ENCODE measurements at regions not wholly inside any gene's neighbourhood (a gene's known extent, or its start where the extent isn't known, plus 50 kb on each side); places are given as distances from the start of the nearest gene placed in this dataset.

DNA sequence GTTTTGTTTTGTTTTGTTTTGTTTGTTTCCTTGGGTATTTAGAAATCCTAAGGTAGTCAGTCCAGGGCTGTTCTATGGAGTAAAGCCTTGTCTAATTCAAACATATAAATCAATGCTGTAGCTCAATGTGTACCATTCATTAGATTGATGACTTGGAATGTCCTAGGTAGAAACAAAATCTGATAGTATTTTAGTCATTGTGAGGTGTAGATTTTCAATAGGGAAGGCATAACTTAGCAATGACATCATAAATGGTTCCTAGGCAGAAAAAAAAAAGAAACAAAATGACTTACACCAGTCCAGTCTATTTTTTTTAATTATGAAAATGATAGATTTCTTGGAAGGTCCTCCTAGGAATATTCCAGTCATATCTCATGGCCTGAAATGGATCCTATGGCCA is 189.9 kb downstream of the SPRY2 start:
- TF ChIP-seq, protein P1, sequence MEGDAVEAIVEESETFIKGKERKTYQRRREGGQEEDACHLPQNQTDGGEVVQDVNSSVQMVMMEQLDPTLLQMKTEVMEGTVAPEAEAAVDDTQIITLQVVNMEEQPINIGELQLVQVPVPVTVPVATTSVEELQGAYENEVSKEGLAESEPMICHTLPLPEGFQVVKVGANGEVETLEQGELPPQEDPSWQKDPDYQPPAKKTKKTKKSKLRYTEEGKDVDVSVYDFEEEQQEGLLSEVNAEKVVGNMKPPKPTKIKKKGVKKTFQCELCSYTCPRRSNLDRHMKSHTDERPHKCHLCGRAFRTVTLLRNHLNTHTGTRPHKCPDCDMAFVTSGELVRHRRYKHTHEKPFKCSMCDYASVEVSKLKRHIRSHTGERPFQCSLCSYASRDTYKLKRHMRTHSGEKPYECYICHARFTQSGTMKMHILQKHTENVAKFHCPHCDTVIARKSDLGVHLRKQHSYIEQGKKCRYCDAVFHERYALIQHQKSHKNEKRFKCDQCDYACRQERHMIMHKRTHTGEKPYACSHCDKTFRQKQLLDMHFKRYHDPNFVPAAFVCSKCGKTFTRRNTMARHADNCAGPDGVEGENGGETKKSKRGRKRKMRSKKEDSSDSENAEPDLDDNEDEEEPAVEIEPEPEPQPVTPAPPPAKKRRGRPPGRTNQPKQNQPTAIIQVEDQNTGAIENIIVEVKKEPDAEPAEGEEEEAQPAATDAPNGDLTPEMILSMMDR (IDR thresholded peaks at IDR 0.05): no peak
- CTCF ChIA-PET: no interaction called here
- Mint-ChIP-seq H3K27me3 (no peaks in the 10 kb centered on the region), H3K4me1 (no peaks in the 10 kb centered on the region), H3K27ac (no peak overlapping the region), H3K9me3 (no peaks in the 10 kb centered on the region), H3K36me3 (ENCODE audit: low read depth) (no peaks in the 10 kb centered on the region), H3K4me3 (no peak overlapping the region)
- POLR2A ChIA-PET: no interaction called here
- no peak for ATAC-seq (ENCODE audit: low read depth)
- intact Hi-C loops (cut with micrococcal nuclease): no loop called here
- DNase-seq: no peak

DNA sequence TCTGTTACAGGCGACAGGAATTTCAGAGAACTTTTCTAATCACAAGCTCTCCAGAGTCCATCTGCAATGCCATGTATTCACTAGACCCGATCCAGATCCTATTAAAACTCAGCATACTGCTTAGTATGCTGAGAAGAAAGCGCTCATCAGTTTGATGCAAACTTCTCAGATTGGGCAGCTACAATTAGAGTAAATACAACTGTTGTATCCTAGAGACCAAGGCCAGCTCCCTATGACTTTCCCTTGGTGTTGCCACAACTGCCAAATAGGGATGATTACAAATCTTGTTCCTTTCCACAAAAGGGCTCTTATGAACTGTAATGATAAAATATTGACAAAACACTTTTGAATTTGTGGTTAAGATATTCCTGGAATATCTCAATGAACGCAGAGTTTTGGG is 191.2 kb downstream of the SPRY2 start:
- ATAC-seq (ENCODE audit: low read depth) (no peak), DNase-seq (no peak)
- ChIA-PET CTCF (no interaction called here), POLR2A (no interaction called here)
- Mint-ChIP-seq H3K4me3 (no peak overlapping the region), H3K9me3 (no peaks in the 10 kb centered on the region), H3K36me3 (ENCODE audit: low read depth) (no peaks in the 10 kb centered on the region), H3K4me1 (no peaks in the 10 kb centered on the region), H3K27ac (no peak overlapping the region), H3K27me3 (no peaks in the 10 kb centered on the region)
- TF ChIP-seq, protein P1 (IDR thresholded peaks at IDR 0.05): no peak
- intact Hi-C loops (cut with micrococcal nuclease): no loop called here

DNA sequence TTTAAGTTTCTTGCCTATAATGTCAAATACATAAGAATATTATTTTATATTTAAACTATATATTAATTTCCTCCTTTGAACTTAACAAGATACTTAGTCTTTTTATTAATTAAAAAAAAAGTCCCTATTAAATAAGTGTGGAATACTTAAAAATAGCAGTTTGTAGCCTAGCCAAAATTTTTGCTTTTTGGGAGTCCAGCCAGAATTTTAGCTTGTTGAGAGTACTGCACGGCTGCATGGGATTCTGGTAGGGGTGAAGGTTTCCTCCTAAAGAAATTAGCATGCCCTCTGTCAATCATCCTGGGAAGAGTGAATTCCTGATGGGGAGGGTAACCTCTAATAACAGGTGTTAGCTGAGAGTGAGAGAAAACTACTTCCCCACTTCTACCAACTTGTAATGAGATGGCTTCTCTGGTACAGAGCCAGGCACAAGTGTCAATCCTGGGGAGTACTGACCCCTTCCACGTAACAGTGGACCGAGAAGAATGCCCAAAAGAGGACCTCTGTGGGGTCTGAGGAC is 195.7 kb downstream of the SPRY2 start:
- H3K27me3 Mint-ChIP-seq: no peaks in the 10 kb centered on the region
- ChIA-PET POLR2A (no interaction called here), CTCF (no interaction called here)
- TF ChIP-seq, protein P1 (IDR thresholded peaks at IDR 0.05): no peak
- intact Hi-C loops (cut with micrococcal nuclease): no loop called here
- H3K27ac Mint-ChIP-seq: no peak overlapping the region
- H3K36me3 Mint-ChIP-seq (ENCODE audit: low read depth): no peaks in the 10 kb centered on the region
- no peaks in the 10 kb centered on the region for H3K9me3 Mint-ChIP-seq
- no peak overlapping the region for H3K4me3 Mint-ChIP-seq
- DNase-seq (no peak), ATAC-seq (ENCODE audit: low read depth) (no peak)
- no peaks in the 10 kb centered on the region for H3K4me1 Mint-ChIP-seq

DNA sequence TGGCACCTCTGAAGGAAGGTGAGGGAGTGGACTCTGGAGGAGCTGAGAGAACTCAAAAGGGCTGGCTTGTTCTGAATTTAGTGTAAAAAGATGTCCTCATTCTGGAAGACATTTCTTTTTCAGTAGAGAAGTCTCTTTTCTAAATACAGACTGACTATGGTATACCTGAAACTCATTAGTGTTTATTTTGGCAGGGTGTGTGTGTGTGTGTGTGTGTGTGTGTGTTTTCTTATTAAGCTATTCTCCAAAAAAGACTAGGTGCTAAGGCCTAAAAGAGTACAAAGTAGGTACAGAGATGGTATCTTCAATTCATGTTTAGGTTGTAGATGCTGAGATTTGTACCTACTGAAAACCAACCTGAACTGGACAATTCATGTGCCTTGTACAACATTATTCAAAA is 196.4 kb downstream of the SPRY2 start:
- H3K4me1 Mint-ChIP-seq: no peaks in the 10 kb centered on the region
- H3K4me3 Mint-ChIP-seq: no peak overlapping the region
- no peaks in the 10 kb centered on the region for H3K9me3 Mint-ChIP-seq
- ATAC-seq (ENCODE audit: low read depth) (no peak), DNase-seq (no peak)
- H3K27ac Mint-ChIP-seq: no peak overlapping the region
- no peaks in the 10 kb centered on the region for H3K36me3 Mint-ChIP-seq (ENCODE audit: low read depth)
- no peaks in the 10 kb centered on the region for H3K27me3 Mint-ChIP-seq
- intact Hi-C loops (cut with micrococcal nuclease): no loop called here
- TF ChIP-seq, protein P1 (IDR thresholded peaks at IDR 0.05): no peak
- POLR2A ChIA-PET: no interaction called here
- CTCF ChIA-PET: interaction anchor here (0.6 kb wide), 1 partner anchor 171 kb away, joined by 4 read pairs; no protein-coding TSS in a partner anchor

DNA sequence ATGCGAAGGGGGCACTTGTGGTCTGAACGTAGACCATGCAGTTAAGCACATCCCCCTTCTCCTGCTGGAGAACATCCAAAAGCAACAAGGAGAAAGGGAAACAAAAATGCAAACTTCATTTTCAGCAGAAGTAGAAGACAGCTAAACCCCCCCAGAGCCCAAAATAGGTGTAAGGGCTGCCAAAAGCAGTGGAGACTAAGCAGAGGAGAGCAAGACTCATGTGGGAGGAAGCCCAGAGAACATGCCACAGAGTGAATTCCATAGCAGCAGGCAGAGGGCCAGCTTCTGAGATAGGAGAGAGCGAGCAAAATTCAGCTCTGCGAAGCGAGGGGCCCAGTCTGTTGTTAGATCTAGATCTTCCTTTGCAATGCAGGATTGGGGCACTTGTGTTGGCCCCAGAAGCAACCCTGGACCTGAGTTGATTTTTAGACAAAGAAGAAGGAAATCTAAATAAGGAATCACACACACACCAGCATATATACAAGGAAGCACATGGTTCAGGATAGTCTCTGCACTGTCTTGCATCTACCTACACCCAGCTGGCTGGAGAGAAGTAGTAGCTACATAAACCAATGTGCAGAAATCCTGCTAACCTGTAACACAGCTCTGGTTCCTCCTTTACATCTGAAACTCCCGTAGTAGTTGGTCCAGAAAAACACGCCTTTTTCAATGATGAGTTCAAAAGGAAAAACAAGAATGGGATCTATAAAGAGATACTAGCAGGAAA is 199.6 kb downstream of the SPRY2 start:
- H3K36me3 Mint-ChIP-seq (ENCODE audit: low read depth): no peaks in the 10 kb centered on the region
- H3K9me3 Mint-ChIP-seq: no peaks in the 10 kb centered on the region
- intact Hi-C loops (cut with micrococcal nuclease): no loop called here
- H3K4me3 Mint-ChIP-seq: no peak overlapping the region
- DNase-seq (no peak), ATAC-seq (ENCODE audit: low read depth) (no peak)
- POLR2A ChIA-PET: no interaction called here
- no peaks in the 10 kb centered on the region for H3K27me3 Mint-ChIP-seq
- TF ChIP-seq, protein P1 (IDR thresholded peaks at IDR 0.05): no peak
- CTCF ChIA-PET: no interaction called here
- no peak overlapping the region for H3K27ac Mint-ChIP-seq
- no peaks in the 10 kb centered on the region for H3K4me1 Mint-ChIP-seq
